IPS DF 4.7 (cell line): ENCODE measurements at regions not wholly inside any gene's neighbourhood (a gene's known extent, or its start where the extent isn't known, plus 50 kb on each side); places are given as distances from the start of the nearest gene placed in this dataset.

Experiments used
- DNase-seq: peaks from one replicate; pipeline ENCODE4 v3.0.0-alpha.2; 2013; ENCODE audit warnings: low spot score; ENCODE audit errors: extremely low read depth

GRCh38 chr2:60603533-60604190 lies 50.2 kb upstream of the BCL11A start:
- no peak for DNase-seq

GRCh38 chr2:60604486-60605064 lies 51.1 kb upstream of the BCL11A start:
- no peak for DNase-seq

DNA sequence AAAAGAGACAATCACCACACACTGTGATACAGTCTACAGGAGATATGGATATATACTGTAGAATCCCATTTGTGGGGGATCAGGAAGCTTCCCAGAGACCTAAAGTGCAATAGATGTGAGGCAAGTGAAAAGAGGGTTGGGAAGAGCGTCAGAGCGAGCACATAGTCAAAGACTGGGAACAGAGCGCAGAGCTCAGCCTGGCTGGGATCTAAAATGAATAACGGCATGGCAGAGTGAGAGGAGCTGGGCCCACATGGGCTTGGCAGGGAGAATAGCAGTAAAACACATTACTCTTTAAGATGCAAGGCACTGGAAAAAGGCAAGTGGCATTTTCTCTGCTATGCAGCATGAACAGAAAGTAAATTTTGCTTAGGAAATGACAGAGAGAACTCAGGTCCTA lies 52.4 kb upstream of the BCL11A start:
- no peak for DNase-seq

- no peak for DNase-seq
Measured at GRCh38 chr2:60608679-60609078, 55.2 kb upstream of the BCL11A start.

DNA sequence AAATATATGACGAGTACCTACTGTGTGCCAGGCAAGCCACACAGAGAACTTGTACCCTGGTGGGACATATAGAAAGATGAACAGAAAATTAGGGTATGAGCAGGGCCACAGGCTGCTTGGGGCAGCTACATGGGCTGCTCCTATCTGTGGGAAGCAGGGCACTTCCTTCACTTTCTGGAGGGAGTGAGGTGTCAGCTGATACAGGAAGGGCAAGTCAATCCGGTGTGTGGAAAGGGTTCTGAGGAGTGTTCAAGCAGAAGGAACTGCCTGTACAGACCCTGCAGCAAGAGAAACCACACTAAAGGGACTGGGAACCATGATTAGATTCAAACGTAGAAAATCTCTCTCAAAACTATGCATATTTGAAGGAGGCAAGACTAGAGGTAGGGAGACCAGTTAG lies 58.6 kb upstream of the BCL11A start:
- no peak for DNase-seq

- DNase-seq, result no peak
Measured at GRCh38 chr2:60614319-60614718, 60.9 kb upstream of the BCL11A start.

DNA sequence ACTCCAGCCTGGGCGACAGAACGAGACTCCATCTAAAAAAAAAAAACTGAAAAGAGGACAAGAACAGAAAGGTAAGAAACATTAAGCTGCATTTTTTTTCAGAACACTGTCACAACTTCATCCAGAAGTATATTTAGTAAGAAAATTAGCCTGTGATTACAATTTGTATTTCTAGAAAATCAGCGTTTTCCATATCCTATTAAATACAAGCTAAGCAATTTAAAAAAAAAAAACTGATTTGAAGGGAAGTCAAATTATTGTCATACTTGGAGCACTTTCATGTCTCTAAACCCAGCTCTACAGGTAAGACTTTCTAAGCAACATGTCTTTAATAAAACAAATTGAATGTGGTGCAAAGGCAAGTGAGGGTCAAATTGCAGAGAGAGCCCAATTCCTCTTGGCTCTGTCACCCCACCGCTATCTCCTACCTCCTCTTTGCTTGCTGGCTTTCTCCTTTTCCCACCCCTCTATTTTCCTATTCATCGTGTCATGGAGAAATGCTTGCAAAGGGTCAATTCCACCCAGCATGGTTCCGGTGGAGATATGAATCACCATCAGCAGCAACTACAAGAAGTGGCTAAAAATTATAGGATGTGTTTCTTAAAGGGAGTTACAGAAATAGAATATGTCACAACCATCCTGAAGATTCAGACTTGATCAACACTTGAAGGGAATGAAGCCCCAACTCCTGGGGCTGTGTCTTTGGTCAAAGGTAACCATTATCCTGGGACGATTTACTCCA lies 68.4 kb upstream of the BCL11A start:
- DNase-seq, result no peak

GRCh38 chr2:60623040-60623439 lies 69.6 kb upstream of the BCL11A start:
- no peak for DNase-seq

GRCh38 chr2:60627412-60627811 lies 74.0 kb upstream of the BCL11A start:
- no peak for DNase-seq

DNA sequence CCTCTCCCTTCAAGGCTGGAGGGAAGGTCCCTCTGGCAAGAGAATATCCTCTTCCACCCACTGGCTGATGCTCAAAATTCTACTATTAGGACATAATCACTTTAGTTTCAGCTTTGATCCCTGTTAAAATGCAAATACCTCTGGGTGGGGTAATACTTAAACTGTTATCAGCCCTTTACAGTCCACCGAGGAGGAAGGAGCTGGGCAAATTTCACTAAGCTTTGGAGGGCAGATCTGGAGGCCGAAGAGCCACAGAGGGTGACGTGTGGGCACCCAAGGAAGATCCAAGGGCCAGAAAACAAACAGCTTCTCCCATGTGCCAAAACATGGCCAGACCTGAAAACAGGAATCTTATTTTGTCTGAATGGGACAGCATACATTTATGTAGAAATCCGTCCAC lies 74.6 kb upstream of the BCL11A start:
- no peak for DNase-seq

DNA sequence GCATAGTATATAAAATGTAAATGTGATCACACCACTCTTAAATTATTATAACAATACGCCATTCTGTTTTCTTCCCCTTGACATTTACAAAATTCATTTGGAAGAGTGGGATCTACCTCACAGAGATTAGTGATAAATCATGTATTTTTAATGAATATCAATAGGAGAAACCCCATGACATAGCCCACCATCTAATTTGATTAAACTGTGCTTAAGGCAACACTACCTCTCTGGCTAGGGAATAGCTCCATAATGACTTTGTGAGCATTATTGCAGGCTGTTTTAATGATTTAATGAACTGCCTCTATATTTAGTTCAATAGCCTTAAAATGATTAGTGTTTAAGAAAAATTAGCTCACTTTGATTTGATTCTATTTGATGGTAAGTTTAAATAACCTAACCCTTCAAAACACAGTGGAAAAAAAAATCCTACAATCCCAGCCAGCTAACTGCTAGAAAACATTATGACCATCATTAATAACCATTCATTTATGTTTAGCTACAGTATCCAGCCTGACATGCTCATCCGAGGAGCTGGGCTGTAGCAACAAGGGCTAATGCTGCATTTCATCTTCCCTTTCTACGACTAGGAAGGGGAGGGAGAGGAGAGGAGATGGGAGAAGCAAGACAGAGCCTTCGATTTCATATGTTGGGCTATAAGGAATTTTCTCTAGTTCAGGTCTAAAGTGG lies 75.3 kb upstream of the BCL11A start:
- DNase-seq, result no peak

GRCh38 chr2:60629305-60629662 lies 75.8 kb upstream of the BCL11A start:
- no peak for DNase-seq

- no peak for DNase-seq
Measured at GRCh38 chr2:60629801-60630385, 76.4 kb upstream of the BCL11A start.

DNA sequence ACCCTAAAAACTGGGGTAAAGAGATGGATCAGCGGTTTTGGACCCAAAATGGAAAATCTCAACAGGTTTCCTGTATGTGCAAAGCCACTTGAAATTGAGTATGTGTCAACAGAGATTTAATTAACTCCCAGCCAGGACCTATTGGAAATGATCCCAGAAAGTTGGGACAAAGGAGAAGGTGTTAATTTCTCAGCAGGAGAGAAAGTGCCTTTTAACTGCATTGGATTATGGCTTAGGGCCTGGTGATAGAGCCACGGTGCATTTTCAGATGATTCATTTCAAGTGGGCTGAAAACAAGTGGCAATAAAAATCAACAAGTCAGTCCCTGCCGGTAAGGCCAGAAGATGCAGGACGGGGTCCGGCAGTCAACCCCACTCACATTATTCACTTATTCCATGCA lies 80.2 kb upstream of the BCL11A start:
- DNase-seq, result no peak

- DNase-seq, result no peak
Measured at GRCh38 chr2:60634438-60634837, 81.0 kb upstream of the BCL11A start.

DNA sequence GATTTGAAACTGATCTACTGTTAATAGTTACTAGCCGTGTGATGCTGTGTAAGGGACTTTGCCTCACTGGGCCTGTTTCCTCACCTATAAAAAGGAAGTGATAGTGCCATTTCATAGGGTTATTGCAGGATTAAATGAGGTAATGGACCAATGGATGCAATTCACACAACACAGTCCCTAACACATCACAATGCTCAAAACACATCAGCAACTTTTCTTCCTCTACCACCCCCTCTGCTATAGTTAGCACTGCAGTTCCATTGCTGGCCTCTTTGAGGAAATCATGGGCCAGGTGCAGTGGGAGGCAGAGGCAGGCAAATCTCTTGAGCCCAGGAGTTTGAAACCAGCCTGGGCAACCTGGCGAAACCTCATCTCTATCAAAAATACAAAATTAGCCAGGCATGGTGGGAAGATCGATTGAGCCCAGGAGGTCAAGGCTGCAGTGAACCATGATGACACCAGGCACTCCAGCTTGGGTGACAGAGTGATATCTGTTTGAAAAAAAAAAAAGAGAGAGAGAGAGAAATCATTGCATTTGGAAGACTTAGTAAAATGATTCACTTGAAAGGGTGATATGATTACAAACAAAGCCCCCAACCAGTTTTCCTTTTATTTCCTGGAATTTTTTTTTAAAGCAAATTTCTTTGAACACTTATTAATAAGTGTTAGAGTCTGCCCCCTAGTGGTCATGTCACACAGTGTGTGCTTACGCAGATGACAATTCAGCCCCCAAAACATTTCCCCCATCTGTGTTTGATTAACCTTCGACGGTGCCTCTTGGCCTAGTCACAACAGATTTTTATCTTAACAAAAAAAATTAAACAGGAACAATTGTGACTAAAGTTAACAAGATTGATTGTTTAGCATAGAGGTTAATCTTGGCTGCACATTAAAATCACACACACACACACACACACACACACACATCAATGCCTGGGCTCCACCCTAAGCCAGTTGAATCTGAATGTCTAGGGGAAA lies 88.6 kb upstream of the BCL11A start:
- no peak for DNase-seq

- no peak for DNase-seq
Measured at GRCh38 chr2:60643747-60644146, 90.3 kb upstream of the BCL11A start.

DNA sequence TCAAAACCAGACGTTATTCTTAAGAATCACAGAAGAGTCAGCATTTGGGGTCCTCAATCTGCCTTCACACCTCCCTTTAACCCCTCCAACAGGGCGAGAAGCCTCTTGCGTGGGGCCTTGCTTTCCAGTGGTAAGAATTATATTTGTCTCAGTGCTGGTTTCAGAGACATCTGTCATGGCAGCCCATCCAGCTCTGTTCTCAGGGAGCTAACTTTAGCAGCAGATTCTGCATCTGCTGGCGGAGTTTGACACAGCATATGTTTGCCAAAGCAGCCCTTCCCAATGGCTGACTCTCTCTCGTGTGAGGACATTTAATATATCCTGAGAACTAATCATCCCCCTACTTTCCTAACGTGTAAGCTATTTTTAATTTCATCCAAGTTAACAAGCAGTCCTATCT lies 91.5 kb upstream of the BCL11A start:
- no peak for DNase-seq

- DNase-seq, result no peak
Measured at GRCh38 chr2:60648191-60648590, 94.7 kb upstream of the BCL11A start.

DNA sequence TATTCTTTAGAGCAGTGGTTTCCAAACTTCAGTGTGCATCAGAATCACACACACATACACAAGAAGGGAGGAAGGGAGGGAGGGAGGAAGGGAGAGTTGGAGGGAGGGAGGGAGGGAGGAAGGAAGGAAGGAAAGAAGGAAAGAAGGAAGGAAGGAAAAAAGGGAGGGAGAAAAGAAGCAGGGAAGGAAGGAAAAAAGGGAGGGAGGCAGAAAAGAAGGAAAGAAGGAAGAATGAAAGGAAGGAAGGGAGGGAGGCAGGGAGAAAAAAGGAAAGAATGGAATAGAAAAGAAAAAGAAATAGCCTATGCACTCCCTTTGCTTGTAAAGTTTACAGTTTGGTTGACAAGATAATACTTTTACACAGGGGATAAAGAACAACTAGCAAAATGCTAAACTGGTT lies 96.3 kb upstream of the BCL11A start:
- no peak for DNase-seq

DNA sequence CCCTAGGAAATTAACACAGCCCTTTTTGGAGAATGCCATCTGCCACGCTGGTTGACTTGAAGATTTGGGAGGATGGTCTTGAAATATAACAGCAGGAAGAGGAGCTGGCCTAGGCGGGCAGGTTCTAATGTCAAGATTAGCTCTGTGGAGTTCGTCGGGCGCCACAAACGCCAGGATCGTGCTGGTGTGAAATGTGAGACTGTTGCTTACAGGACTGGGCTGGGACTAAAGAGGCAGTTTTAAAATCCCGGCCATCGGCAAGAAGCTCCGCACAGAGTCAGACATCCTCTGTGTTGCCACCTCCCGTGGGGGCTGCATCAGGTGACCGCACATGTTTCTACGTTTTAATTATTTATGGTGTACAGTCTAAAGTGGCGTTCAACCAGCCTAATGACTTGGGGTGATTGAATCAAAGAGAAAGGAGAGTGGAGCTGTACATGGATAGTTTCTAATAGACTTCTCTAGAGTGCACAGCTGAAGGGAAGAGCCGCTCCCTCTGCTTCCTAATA lies 99.4 kb upstream of the BCL11A start:
- DNase-seq, result no peak
